Umbilical cord (tissue), 1 donor: ENCODE measurements at regions not wholly inside any gene's neighbourhood (a gene's known extent, or its start where the extent isn't known, plus 50 kb on each side); places are given as distances from the start of the nearest gene placed in this dataset.

Source experiments
- DNase-seq: peaks from one replicate; pipeline ENCODE4 v3.0.0-alpha.2; 2015; ENCODE audit warnings: low spot score

DNA sequence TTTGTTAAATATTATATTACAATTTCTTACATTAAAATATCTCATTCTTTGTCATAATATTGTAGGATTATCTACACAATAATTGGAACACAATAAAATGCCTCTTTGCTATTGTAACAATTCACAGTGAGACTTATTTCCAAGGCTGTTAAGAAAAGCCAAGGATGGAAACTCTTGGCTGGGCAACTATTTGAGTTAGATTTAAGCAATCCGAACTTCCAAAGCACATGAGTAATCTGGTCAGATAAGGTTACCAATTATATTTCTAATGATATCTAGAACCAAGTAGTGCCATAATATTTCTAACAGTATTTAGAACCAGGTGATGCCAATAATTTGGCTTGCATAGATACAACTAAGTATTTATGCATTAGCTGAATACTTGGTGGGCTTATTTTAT is 154.7 kb upstream of the KCNK2 start:
- DNase-seq = peak; percentile 62

DNA sequence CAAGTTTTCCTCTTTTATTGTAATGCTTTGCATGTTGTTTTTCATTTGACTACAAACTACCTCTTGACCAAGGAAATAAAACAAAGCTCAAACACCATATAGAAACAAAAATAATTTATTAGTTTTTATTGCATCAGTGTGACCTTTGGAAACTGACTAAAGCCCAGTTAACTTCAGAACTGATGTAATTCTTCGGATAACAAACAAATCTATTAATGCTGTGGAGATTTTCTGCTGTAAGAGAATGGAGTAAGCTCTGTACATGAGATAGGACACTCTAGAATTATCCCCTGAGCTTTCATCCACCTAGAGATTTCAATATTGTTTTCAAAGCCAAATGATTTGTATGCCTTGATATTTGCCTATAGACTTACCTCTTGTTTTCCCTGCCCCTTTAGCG is 154.0 kb upstream of the KCNK2 start:
- DNase-seq = peak; percentile 82

DNA sequence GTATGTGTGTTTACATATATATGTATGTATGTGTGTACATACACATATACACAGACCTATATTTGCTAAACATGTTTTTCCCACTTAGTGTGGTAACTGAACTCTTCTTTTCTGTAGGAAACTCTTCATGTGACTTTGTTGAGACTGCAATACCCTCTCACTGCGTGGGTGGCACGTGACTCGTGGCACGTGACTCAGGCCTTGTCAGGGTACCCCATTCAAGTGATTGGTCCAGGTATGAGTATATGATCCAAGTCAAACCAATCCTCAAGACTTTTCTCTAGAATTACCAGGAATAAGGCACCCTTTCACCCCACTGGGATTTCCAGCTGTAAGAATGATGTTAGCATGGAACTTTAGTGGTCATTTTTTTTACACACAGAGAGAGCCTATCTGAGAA is 149.2 kb upstream of the KCNK2 start:
- no peak for DNase-seq

GRCh38 chr1:214934045-214934444 is 148.5 kb upstream of the KCNK2 start:
- DNase-seq = no peak

GRCh38 chr1:214935258-214935657 is 147.3 kb upstream of the KCNK2 start:
- no peak for DNase-seq

DNA sequence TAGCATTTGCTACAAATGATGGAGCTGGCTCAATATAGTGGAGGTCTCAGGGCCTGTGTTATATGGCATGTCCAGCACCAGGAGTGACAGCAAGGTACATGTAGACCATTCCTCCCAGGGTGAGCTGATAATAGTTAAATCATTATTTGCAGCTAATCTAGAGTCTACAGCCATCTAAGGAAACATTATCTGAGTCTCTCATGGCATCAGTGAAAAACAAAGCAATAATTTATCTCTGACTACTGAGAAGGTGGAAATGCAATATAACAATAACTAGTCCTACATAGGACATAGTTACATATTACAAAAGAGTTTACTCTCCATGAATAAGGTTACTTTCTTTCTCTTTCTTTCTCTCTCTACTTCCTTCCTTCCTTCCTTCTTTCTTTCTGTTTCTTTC is 143.4 kb upstream of the KCNK2 start:
- no peak for DNase-seq

DNA sequence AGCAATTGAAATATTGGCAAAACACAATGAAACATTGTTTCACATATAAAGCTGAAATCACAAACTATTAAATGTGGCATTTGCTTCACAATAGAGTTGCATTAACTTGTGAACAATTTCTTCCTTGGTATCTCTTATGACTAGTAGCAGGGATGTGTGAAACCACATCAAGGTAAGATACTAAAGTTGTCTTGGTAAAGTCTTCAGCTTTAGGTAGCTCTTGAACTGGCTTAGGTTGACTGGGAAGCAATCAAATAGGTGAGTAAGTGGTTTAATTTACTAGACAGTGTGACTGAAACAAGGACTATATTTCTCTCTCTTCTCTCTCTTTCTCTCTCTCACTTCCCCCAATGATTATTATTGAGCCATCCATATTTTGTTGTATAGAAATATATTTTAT is 141.5 kb upstream of the KCNK2 start:
- no peak for DNase-seq

DNA sequence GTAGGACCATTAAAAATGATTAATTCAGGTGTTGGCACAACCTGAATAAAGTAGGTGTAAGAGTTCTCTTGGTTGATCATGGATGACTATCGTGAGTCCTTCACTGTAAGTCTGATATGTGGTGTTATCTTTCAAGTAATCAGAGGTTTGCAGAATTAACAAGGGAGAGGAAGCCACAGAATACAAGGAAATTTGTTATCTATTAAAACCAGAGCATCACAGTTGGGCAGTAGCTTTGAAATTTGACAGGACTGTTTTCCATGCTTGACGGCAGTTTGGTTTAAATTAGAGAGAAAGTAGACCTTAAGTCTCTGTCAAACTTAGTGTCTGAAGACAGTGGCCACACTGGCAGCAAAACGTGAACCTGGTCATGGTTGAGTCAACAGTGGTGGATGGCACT is 139.5 kb upstream of the KCNK2 start:
- no peak for DNase-seq

- DNase-seq = peak; percentile 16
Observed at GRCh38 chr1:214946615-214947014, 135.9 kb upstream of the KCNK2 start.

- DNase-seq = no peak
Observed at GRCh38 chr1:214952648-214953047, 129.9 kb upstream of the KCNK2 start.

DNA sequence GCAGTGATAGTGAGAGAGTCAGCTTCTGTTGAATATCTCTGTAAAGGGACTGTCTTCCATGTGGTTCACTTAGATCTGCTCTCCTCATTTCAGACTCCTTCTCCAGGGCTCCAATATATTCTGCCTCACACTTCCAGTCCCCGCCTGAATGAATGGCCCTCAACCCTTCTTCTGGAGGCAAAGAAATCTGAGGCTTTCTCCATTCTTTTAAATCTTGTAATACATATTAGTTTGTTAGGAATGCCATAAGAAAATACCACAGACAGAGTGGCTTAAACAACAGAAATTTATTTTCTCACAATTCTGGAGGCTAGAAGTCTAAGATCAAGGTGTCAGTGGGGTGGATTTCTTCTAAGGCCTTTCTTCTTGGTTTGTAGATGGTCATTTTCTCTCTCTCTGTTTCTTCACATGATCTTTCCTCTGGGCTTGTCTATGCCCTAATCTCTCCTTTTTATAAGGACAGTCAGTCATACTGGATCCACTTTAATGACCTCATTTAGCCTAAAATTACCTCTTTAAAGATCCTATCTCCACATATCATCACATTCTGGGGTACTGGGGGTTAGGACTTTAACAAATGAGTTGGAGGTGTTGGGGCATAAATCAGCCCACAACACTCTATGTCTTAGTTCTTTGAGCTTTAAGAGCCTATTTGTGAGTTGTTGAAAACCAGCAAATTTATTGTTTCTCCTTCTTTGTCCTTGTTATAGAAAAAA is 128.5 kb upstream of the KCNK2 start:
- no peak for DNase-seq

- DNase-seq = no peak
Observed at GRCh38 chr1:214954617-214954949, 128.0 kb upstream of the KCNK2 start.

- peak; percentile 28 for DNase-seq
Observed at GRCh38 chr1:214957330-214958137, 125.0 kb upstream of the KCNK2 start.

DNA sequence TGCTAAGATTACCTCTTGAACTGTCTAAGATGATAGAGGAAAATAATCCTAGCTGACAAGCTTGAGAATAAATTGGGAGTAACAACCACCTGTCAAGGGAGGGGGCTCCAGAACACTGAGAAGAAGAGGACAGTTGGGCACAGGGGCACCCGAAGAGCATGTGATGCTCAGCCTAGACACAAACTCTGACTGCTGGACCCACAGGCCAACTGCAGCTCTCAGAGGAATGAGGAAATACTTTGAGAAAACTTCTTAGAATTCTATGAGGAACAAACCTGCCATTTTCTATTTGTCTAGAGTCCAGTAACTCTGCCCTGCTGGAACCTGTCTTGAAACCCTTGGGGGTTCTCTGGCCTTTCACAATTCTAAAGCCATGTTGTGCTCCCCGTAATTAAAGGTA is 124.1 kb upstream of the KCNK2 start:
- no peak for DNase-seq

DNA sequence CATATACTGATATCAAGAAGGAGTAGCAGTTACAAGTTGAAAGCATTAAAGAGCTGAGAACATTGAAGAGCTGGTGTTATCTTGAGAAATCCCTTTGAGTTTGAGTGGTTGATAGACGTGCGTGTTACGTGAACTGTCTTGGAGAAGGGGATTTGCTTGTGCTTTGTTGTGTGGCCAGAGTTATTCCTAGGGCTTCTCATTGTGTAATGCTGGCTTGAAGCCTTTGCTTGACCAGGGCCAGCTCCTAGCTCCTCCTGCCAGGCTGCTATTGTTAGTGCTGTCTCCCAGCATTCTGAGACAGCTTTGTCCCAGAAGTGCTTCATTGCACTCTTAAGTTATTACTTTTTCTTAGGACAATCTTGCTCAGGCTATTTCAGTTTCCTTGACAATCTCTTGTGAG is 116.2 kb upstream of the KCNK2 start:
- DNase-seq = peak; percentile 77

- DNase-seq = no peak
Observed at GRCh38 chr1:214967865-214968575, 114.5 kb upstream of the KCNK2 start.

GRCh38 chr1:214970016-214970415 is 112.5 kb upstream of the KCNK2 start:
- DNase-seq = no peak

- peak; percentile 54 for DNase-seq
Observed at GRCh38 chr1:214971071-214971470, 111.5 kb upstream of the KCNK2 start.

DNA sequence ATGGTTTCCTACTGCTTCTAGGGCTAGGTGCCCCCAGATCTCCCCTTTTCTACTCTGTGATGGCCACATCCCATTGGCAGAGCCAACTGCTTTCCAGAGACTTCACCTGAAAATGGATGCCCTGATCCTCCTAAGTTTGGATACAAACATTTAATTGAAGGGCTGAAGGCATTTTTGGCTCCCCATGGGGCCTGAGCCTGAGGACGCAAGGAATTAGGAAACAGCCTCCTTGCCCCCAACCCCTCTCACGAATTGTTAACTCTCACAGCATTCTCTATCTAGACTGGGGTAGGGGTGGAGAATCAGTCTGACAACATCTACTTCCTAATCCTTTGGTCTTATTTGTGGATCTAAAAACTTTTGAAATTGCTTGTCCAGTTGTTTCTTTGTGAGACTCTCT is 108.5 kb upstream of the KCNK2 start:
- no peak for DNase-seq

- no peak for DNase-seq
Observed at GRCh38 chr1:214976665-214977064, 105.9 kb upstream of the KCNK2 start.

DNA sequence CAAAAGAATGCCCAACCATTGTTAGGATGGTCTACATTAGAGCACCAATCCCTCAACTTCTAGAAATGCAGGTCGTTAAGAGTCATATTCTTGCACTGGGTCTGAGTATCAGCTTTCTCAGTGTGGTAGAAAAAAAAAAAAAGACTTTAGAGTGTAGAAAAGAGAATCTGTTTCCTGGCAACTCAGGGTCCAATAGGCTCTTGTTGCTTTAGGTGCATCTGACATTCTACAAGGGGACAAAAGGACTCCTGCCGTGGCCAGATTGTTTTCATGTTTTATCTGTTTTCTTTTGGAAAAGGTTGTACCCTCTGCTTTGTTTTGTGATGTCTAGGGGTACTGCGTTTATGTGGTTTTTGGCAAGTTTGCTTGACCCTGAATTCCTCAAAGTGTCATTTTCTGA is 105.4 kb upstream of the KCNK2 start:
- DNase-seq = no peak

DNA sequence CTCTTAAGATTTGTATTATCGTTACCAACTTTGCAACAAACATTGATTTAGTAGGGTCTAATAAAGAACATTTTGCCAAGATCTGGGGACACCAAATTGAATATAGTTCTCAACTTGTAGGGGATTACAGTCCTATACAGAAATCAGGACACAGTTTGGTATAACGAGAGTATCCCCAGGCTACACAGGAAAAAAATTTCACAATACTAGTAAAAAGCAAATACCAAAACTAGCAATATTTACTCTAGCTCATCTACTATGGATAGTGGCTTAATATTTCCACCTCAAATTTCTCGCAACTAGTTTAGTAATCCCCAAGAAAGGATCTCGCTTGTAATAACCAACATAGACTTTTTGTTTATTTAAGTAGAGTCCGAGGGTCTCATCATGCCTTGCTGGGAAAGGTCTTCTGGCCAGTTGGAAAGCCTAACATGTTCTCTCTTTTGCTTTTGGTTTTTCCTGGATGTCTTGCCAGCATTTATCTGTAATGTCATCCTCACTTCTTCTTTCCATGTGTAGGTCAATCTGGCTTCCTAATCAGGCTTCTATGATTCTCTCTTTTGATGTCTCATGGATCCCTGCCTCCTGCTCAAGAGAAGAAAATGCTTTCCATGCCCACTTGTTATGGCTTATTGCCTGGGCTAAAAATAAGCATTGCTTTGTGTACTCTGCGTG is 104.7 kb upstream of the KCNK2 start:
- no peak for DNase-seq
